HUES64 (cell line): ENCODE measurements at regions not wholly inside any gene's neighbourhood (a gene's known extent, or its start where the extent isn't known, plus 50 kb on each side); places are given as distances from the start of the nearest gene placed in this dataset.

Experiments
- H3K27ac ChIP-seq: 2 replicates; pipeline ENCODE4 v1.7.0; 2013; ENCODE audit warnings: low read depth, low read length, inconsistent platforms
- H3K27me3 ChIP-seq: 2 replicates; pipeline ENCODE4 v1.6.1; 2013; ENCODE audit warnings: mild to moderate bottlenecking, low read length; ENCODE audit not compliant: insufficient read depth
- H3K36me3 ChIP-seq: 2 replicates; pipeline ENCODE4 v1.6.1; 2013; ENCODE audit warnings: mild to moderate bottlenecking, low read length; ENCODE audit not compliant: insufficient read depth
- H3K4me1 ChIP-seq: 2 replicates; pipeline ENCODE4 v1.6.1; 2013; ENCODE audit warnings: mild to moderate bottlenecking, low read length, moderate library complexity; ENCODE audit not compliant: insufficient read depth
- H3K4me3 ChIP-seq: 2 replicates; pipeline ENCODE4 v1.5.1; 2013; ENCODE audit warnings: mild to moderate bottlenecking, low read length, moderate library complexity
- H3K9ac ChIP-seq: 2 replicates; pipeline ENCODE4 v1.6.1; 2013; ENCODE audit warnings: mild to moderate bottlenecking, low read depth, low read length
- H3K9me3 ChIP-seq: 2 replicates; pipeline ENCODE4 v1.6.1; 2013; ENCODE audit warnings: low read depth, low read length; ENCODE audit not compliant: insufficient read depth
- WGBS: fragments of 150-250, 120-280 bp; methylation state at CpG from one replicate; pipeline ENCODE4 v1.1.7; 2013; ENCODE audit warnings: missing lambda C conversion rate; 5-methylcytosine and 5-hydroxymethylcytosine counted together

DNA sequence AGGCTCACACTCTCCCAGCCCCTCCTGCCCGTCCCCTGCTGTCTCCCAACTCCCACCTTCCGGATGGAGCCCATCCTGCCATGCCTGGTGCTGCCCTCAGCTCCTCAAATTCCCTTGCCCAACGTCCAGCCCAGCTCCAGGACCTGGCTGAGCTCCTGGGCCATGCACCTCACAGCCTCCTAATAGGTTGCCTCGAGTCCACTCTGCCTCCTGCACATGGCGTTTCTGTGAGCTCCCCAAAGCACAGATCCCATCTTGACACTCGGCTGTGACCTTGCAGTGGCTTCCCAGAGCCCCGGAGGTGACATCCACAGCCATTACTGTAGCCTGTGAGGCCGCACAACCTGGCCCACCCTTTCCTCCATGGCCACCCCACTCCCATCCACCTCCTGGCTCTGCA is 191.9 kb upstream of the SALL3 start:
- Histone ChIP-seq H3K27me3 (no peaks in the 10 kb centered on the region), H3K9me3 (no peaks in the 10 kb centered on the region), H3K27ac (no peak overlapping the region), H3K36me3 (no peaks in the 10 kb centered on the region), H3K9ac (no peak overlapping the region), H3K4me3 (no peak overlapping the region), H3K4me1 (no peaks in the 10 kb centered on the region)
- 91% methylated on average over 8 of the region's 8 CpGs for WGBS

DNA sequence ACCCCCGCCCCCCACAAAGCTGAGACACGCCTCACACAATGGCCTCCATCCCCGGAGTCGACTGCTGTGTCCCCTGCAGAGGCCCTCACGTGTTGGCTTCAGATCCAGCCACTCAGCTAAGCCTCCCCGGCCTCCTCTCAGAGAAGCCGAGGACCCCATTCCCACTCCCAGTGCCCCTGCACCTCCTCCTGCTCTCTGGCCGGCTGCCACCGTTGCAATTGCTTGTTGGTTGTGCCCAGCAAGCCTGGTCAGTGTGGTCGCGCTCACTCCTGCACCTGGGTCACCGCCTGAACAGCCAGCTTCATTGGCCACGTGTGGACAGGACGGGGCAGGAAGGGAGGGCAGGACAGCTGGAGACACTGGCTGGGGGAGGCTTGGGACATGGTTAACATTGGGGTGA is 191.5 kb upstream of the SALL3 start:
- Histone ChIP-seq H3K27ac (no peak overlapping the region), H3K9ac (no peak overlapping the region), H3K9me3 (no peaks in the 10 kb centered on the region), H3K36me3 (no peaks in the 10 kb centered on the region), H3K27me3 (no peaks in the 10 kb centered on the region), H3K4me3 (no peak overlapping the region), H3K4me1 (no peaks in the 10 kb centered on the region)
- 90% methylated on average over 14 of the region's 14 CpGs for WGBS

GRCh38 chr18:78789850-78790249 is 189.8 kb upstream of the SALL3 start:
- no peaks in the 10 kb centered on the region for H3K36me3 ChIP-seq
- H3K4me3 ChIP-seq: no peak overlapping the region
- no peaks in the 10 kb centered on the region for H3K9me3 ChIP-seq
- no peaks in the 10 kb centered on the region for H3K27me3 ChIP-seq
- no peaks in the 10 kb centered on the region for H3K4me1 ChIP-seq
- H3K27ac ChIP-seq: no peak overlapping the region
- no peak overlapping the region for H3K9ac ChIP-seq
- WGBS: 95% methylated on average over 11 of the region's 11 CpGs

DNA sequence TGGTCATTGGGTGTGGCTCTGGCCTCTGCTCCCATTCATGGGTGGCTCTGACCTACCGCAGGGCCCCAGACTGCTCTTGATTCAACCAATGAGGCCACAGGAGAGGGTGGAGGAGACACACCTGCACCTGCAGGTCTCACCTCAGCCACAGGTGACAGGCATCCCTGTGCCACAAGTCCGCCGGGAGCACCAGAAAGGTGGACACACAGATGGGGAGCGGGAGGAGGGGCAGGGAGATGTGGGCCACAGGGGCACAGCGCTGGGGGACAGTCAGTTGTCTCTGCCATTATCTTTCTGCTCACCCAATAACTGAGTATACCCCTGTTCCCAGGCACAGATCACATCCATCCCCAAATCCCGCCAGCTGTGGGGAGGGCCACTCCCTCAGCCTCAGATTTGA is 189.1 kb upstream of the SALL3 start:
- Histone ChIP-seq H3K27ac (no peak overlapping the region), H3K4me1 (no peaks in the 10 kb centered on the region), H3K4me3 (no peak overlapping the region), H3K36me3 (no peaks in the 10 kb centered on the region), H3K9ac (no peak overlapping the region), H3K27me3 (no peaks in the 10 kb centered on the region), H3K9me3 (no peaks in the 10 kb centered on the region)
- WGBS: 92% methylated on average over 6 of the region's 6 CpGs

DNA sequence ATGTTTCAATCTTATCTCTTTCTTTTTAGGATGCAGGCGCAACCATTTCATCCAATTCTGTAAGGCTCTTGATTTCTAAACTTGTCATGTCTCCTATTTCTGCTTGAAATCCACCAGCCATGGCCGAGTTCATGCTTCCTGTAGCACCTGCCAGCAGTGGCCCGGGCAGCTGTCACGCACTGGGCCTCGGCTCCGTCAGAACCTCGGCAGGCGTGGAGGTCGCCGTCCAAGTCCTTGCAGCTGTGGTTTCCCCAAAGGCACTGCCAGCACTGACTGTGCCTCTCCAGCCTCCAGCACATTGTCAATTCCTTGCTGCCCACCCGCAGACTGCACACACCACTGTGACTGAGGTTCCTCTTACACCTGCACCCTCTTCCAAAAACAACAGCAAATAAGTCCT is 188.7 kb upstream of the SALL3 start:
- H3K4me3 ChIP-seq: no peak overlapping the region
- H3K36me3 ChIP-seq: no peaks in the 10 kb centered on the region
- no peaks in the 10 kb centered on the region for H3K4me1 ChIP-seq
- no peak overlapping the region for H3K27ac ChIP-seq
- H3K9ac ChIP-seq: no peak overlapping the region
- no peaks in the 10 kb centered on the region for H3K27me3 ChIP-seq
- H3K9me3 ChIP-seq: no peaks in the 10 kb centered on the region
- WGBS: 94% methylated on average over 11 of the region's 11 CpGs

DNA sequence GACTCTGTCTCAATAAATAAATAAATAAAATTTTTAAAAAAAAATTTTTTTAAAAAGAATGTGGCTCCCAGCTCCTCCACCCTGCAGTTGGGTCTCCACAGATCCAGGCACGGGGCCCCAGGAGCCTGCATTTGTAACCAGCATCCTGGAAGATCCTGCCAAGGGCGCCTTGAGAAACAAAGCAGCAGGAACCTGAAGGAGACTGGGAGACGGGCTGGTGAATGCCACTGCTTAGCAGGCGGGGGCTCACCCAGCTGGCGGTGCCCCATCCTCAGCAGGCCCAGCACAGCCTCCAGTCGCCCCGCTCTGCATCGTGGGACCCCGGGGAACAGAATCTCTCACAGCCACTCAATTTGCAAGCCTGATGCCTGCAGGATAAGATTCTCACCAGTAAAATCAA is 187.5 kb upstream of the SALL3 start:
- H3K9me3 ChIP-seq: no peaks in the 10 kb centered on the region
- H3K27me3 ChIP-seq: no peaks in the 10 kb centered on the region
- no peak overlapping the region for H3K9ac ChIP-seq
- no peaks in the 10 kb centered on the region for H3K36me3 ChIP-seq
- WGBS: 94% methylated on average over 9 of the region's 9 CpGs
- H3K27ac ChIP-seq: no peak overlapping the region
- no peaks in the 10 kb centered on the region for H3K4me1 ChIP-seq
- H3K4me3 ChIP-seq: no peak overlapping the region

DNA sequence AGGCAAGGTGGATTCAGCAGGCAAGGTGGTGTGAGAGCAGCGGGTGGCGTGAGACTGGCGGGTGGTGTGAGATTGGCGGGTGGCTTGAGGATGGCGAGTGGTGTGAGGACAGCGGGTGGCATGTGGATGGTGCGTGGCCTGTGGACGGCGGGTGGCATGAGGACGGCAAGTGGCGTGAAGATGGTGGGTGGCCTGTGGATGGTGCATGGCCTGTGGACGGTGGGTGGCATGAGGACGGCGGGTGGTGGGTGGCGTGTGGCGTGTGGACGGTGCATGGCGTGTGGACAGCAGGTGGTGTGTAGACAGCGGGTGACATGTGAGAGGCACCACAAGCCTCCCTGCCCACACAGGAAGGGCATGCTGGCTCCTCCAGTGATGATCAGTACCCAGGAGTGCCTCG is 186.9 kb upstream of the SALL3 start:
- Histone ChIP-seq H3K4me1 (no peaks in the 10 kb centered on the region), H3K9ac (no peak overlapping the region), H3K36me3 (no peaks in the 10 kb centered on the region), H3K27ac (no peak overlapping the region), H3K27me3 (no peaks in the 10 kb centered on the region), H3K4me3 (no peak overlapping the region), H3K9me3 (no peaks in the 10 kb centered on the region)
- WGBS: 96% methylated on average over 20 of the region's 20 CpGs

DNA sequence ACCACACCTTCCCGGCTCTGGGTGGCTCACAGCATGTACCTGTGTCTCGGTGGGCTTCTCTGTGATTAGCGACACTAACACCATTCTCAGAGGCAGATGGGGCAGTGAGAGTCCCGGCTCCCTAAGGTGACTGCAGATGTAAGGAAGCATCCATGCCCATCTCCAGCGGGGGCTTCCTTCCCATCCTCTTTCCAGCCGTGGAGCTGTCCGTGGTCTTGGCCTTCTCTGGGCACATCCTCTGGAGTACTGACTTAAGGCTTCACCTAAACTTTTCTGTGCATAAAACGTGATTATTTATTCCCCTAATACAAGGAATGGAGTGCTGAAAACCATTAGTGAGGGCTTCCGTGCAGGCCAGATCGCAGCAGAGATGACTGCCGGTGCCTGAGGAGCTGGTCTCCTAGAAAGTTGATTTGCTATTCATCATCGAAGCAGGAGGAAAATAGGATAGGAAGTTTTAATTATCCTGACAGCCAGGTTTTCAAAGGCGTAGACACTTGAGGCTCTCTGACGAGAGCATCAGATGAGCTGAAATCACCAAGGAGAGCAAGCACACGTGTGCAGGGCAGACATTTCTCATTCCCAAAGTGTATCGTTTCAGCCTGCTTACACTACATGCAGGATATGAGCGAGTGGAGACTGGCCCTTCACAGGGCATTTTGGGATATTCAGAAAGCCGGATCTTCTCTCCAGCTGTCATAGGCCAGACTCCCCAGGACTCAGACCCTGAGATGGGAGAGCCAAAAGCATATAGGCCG is 186.1 kb upstream of the SALL3 start:
- Histone ChIP-seq H3K9ac (no peak overlapping the region), H3K36me3 (no peaks in the 10 kb centered on the region), H3K4me1 (no peaks in the 10 kb centered on the region), H3K4me3 (no peak overlapping the region), H3K27ac (no peak overlapping the region), H3K9me3 (no peaks in the 10 kb centered on the region), H3K27me3 (no peaks in the 10 kb centered on the region)
- WGBS: 91% methylated on average over 19 of the region's 19 CpGs

GRCh38 chr18:78794071-78794430 is 185.6 kb upstream of the SALL3 start:
- 87% methylated on average over 7 of the region's 7 CpGs for WGBS
- Histone ChIP-seq H3K27ac (no peak overlapping the region), H3K9ac (no peak overlapping the region), H3K9me3 (no peaks in the 10 kb centered on the region), H3K36me3 (no peaks in the 10 kb centered on the region), H3K4me3 (no peak overlapping the region), H3K4me1 (no peaks in the 10 kb centered on the region), H3K27me3 (no peaks in the 10 kb centered on the region)

- Histone ChIP-seq H3K9ac (no peak overlapping the region), H3K9me3 (no peaks in the 10 kb centered on the region), H3K4me1 (no peaks in the 10 kb centered on the region), H3K36me3 (no peaks in the 10 kb centered on the region), H3K27ac (no peak overlapping the region), H3K4me3 (no peak overlapping the region), H3K27me3 (no peaks in the 10 kb centered on the region)
- 94% methylated on average over 67 of the region's 67 CpGs for WGBS
Measured at GRCh38 chr18:78796693-78797455, 182.7 kb upstream of the SALL3 start.

DNA sequence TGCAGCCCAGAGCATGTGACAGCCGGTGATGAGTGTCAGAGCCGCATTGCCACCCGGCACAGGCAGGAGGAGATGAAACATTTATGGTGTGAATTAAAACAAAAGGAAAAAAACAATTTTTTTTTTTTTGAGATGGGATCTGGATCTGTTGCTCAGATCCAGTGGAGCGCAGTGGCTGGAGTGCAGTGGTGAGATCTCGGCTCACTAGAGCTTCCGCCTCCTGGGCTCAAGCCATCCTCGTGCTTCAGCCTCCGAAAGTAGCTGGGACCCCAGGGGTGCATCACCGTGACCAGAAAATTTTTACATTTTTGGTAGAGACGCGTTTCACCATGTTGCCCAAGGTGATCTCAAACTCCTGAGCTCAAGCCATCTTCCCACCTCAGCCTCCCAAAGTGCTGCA is 182.1 kb upstream of the SALL3 start:
- no peak overlapping the region for H3K27ac ChIP-seq
- H3K4me3 ChIP-seq: no peak overlapping the region
- no peaks in the 10 kb centered on the region for H3K9me3 ChIP-seq
- H3K27me3 ChIP-seq: no peaks in the 10 kb centered on the region
- H3K4me1 ChIP-seq: no peaks in the 10 kb centered on the region
- H3K9ac ChIP-seq: no peak overlapping the region
- H3K36me3 ChIP-seq: no peaks in the 10 kb centered on the region
- WGBS: 97% methylated on average over 11 of the region's 11 CpGs
